ENCODE measurements at regions not wholly inside any gene's neighbourhood (a gene's known extent, or its start where the extent isn't known, plus 50 kb on each side); places are given as distances from the start of the nearest gene placed in this dataset.
A peak's percentile ranks its signal among the peaks of the same experiment; 100 is the strongest.

DNA sequence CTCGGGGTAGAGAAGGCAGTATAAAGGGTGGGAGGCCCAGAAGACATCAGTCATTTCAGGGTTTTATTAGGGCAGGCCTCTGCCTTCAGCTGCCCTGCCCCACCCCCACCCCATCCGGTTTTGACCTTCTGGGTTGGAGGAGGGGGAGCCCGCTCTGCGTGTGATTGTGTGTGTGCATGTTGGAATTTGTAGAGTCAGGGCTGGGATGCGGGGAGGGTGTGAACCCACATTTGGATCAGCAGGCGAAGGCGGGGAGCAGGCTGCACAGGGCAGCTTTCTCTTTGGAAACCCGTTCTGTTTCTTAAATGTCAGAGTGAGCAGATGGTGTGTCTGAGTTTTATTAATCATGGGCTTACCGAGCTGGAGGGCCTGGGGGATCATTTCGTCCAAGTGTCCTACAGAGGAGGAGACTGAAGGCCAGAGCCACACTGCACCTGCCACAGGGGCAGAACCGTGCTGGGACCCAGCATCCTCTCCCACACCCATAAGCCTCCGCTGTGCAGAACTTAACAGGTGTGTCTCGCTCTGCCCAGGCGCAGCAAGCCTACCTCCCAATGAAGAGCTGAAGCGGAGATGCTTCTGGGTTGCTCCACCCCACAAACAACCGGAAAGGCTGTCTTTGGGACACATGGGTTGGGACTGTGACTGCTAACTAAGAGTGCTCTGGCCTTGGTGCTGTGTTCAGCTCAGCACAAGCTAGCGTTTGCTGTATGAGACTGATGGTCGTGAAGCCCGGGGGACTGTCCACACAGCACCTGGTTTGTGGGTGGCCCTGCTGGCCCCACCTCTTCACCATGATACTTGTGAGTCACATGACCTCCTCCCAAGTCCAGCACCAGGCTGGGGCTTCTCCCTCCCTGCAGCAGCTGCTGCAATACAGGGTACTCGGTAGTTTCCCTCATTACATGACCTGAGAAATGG lies 70.9 kb upstream of the GSE1 start:
- DNase-seq (ENCODE audit: low spot score): no peak

DNA sequence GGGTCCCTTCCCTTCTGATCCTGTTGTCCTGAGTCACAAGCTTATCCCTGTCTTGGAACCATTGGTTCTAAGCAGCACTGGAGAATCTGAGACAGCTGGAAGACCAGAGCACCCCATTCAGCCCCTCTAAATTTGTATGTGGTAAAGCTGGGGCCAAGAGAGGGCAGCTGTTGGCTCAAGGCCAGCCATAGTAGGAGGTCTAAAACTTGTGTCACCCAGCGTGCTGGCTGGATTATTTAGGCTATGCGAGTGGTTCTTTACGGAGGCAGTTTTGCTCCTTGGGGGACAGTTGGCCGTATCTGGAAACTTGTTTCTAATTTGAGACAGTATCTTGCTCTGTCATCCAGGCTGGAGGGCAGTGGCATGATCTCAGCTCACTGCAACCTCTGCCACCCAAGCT lies 69.6 kb upstream of the GSE1 start:
- no peak for DNase-seq (ENCODE audit: low spot score)

DNA sequence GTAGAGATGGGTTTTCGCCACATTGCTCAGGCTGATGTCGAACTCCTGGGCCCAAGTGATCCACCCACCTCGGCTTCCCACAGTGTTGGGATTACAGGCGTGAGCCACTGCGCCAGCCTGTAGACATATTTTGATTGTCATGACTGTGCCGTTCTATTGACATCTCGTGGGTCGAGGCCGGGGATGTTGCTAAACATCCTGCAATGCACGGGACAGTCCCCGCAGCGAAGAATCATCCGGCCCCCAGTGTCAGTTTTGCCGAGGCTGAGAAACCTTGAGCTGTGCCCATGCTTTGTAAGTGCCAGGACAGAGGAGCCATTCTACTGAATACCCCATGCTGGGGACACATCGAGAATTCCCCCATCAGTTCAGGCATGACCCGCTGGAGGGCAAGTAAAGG lies 69.1 kb upstream of the GSE1 start:
- no peak for DNase-seq (ENCODE audit: low spot score)

DNA sequence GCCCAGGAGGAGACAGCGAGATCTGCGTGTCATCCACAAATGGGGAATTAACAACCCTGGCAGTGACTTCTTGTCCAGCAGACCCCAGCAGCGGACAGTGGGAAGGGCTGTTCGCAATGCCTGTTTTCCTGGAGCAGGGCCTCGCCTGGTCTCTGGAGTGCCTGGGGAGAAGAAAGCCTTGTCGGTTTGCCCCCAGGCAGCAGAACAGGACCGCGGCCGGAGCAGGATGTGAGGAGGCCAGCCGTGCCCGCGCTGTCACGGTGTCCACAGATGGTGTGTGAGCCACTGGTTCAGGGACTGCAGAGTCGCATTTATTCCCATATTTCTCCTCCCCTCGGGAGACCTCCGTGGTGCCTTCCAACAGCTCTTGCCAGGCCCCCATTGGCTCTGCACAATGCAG lies 68.5 kb upstream of the GSE1 start:
- no peak for DNase-seq (ENCODE audit: low spot score)

DNA sequence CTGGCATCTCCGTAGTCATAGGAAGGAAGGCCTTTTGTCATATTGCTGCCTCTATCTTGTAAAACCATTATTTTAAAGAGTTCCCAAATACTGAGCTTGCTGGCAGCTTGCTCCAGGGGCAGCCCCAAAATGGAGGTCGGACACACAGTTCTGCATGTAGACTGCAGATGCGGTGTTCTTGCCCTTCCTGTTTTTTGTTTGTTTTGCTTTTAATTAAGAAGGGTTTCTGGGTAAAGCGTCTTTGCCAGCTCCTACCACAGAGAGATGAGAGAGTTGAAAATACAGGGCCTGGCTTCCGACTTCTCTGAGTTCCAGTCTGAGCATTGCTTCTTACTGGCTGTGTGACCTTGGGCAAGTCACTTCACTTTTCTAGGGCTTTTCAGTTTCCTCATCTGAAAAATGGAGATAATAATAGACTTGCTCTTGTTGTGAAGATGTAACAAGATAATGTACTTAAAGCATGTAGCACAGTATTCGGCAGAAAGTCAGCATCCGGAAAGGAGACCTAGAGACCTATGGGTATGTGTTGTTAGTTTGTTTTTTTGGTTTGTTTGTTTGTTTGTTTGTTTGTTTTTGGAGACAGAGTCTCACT lies 67.8 kb upstream of the GSE1 start:
- DNase-seq (ENCODE audit: low spot score): no peak

DNA sequence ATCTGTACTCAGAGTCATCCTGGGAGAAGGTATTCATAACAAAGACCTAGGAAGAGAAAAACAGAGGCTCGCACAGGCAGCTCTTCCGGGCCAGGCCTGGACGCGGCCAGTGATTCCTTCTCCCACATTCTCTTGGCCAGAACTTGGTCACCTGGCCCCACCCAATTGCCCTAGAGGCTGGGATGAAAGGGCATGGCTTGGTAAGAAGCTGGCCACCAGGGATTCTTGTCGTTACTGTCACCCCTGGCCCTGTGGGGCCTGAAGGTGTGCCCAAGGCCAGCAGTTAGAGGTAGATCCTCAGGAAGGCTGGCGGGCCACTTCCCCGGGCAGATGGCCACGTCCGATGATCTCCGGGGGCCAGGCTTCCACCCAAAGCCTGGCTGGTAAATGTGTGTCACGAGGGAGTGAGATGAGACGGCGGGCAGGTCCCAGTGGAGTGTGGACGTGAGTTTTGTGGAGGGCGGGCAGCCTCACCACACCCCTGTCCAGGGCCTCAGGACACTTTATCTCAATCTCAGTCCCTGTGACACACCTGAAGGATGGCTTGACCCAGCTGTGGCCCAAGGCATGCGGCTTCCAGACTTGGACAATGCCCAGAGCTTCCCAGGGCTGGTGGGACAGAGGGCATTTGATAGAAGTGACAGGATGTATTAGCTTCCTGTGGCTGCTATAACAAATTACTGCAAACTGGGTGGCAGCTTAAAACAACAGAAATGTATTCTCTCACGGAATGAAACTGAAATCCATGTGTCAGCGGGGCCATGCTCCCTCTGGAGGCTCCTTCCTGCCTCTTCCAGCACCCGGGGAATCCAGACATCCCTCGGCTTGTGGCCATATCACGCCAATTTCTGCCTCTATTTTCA lies 66.3 kb upstream of the GSE1 start:
- DNase-seq (ENCODE audit: low spot score): no peak

DNA sequence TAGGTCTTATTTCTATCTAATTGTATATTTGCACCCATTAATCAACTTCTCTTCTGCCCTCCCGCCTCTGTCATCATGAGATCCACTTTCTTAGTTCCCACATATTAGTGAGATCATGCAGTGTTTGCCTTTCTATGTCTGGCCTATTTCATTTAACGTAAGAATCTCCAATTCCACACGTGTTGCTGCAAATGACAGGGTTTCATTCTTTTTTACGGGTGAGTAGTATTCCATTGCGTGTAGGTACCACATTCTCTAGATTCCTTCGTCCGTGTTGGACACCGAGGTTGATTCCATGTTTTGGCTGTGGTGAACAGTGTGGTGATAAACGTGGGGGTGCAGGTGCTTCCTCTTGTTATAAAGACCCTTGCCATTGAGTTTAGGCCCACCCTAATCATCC lies 64.7 kb upstream of the GSE1 start:
- DNase-seq (ENCODE audit: low spot score): no peak

DNA sequence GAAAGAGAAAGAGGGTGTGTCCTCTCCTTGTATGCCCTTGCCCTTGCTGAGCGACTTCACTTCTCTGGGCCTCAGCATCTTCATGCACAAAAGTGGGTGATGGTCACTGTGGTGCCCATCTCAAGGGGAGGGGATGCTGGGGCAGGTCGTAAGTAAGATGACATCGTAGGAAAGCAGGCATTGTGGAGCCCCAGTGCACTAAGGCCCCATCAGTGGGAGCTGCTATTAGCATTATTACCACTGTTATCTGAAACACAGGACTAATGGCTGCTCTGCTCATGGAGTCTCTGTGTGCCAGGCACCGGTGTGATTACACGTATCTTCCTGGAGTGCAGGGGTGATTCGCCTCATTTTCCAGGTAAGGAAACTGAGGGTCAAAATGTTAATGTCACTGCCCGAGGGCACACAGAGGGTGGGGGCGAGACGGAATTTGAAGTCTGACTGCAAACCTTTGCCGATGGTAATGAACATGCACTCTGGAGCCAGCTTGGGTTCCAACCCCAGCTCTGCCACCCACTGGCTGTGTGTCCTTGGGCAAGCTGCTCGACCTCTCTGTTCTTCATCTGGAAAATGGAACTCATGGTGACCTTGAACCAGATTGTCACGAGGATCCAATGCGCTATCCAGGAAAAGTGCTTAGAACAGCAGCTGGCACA lies 63.2 kb upstream of the GSE1 start:
- DNase-seq (ENCODE audit: low spot score): no peak

DNA sequence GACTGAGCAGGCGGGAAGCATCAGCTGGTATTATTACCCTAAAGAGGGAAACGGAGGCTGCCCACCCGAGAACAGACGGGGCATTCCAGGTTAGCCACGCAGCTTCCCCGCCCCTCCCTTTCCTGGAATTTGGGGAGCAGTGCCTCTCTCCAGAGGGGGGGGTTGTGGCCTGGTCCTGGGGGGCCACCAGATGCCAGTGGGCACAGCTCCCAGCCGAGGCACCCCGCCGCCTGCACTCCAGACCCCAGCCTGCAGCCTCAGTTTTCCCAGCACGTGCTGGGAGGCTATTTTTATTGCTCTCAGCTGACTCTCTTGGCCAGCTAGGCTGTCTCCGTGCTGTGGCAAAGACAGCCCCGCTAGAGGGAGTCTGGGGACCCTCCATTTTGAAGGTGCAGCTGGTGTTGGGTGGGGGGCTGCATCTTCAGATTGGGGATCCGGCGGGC lies 62.7 kb upstream of the GSE1 start:
- no peak for DNase-seq (ENCODE audit: low spot score)

DNA sequence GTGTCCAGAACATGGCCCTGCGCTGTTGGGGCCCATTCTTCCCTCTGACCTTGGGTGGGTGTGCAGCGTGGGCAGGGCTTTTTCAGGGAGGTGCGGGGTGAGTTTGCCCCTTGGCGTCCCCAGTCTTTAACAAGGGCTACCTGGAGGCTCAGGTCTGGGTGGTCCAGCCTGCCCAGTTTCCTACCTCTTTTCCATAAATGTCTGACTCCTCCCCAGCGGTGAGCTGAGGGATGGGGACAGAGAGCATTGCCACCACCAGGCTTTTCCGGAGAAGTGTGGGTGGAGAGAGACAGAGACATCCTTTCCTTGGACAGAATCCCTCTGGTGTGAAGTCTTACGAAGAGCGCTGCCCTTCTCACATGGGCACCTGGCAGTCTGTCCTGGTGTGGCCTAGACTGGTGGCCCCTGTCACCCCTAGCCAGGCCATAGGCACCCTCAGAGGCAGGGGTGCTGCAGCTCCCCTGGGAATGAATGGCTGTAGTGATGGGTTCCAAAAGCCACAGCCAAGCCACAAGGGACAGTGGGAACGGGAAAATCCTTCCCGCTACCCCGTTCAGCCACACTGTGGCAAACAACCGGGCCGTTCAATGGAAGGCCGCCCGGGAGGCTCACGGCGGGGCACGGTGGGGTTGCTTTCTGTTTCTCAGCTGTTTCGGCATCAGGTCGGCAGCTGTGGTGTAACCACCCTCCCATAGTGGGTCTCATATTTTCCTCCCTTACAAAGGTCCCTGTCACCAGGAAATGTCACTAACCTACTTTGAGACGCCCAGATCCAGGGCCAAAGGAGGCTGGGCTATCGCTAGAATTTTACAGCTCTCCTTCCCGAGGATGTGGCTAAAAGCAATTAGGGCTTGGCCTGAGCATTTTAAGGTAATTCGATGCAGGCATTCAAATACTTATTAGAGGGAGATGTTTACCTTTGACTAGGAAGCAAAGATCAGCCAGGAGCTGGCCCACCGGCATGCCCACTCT lies 61.9 kb upstream of the GSE1 start:
- no peak for DNase-seq (ENCODE audit: low spot score)

DNA sequence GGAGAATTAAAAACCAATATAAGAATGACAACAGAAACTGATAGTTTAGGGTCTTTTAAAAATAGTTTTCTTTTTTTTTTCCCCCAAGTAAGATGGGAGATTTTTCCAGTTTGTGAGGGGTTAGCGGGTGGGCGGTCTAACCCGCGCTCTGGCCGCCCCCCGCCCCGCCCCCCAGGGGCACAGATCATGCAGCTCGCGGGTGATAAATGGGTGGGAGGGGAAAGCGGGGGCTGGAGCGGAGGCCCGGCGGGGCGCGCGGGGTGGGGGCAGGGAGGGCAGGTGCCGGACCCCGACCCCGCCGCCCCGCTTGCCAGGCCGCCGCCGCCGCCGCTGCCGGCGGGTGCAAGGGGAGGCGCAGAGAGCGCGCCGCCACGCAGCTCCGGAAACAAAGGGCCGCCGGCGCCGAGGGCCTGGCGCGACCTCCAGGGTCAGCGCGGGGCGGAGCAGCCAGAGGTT lies 60.1 kb upstream of the GSE1 start:
- no peak for DNase-seq (ENCODE audit: low spot score)

DNA sequence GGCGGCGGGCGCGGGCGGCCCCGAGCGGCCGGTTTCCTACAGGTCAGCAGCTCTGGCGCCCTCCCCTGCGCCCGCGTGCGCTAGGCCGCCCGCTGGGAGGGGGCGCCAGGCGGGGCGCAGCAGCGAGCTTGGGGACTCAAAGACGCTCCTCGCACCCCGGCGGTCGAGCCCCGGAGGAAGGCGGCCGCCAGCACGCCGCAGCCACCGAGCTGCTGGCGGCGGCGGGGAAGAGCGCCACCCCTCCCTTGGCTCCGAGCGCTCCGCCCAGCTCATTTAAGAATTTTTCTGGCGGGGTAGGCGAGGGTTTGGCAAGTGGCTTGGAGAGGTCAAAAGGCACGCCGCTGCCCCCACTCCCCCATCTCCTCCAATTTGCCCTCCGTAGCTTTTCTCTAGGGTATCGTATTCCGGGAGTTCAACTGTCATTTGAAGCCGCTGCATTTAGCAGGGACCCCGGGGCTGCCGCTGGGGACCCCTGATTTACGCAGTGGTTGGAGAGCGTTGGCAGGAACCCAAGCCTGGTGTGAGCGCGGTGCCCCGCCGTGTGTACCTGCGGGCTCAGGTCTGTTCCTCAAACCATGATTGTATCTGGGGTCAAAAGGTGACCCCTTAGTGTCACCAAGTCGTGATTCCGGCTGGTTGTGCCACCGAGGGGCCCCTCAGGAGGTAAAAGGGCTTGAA lies 59.5 kb upstream of the GSE1 start:
- DNase-seq (ENCODE audit: low spot score): no peak

DNA sequence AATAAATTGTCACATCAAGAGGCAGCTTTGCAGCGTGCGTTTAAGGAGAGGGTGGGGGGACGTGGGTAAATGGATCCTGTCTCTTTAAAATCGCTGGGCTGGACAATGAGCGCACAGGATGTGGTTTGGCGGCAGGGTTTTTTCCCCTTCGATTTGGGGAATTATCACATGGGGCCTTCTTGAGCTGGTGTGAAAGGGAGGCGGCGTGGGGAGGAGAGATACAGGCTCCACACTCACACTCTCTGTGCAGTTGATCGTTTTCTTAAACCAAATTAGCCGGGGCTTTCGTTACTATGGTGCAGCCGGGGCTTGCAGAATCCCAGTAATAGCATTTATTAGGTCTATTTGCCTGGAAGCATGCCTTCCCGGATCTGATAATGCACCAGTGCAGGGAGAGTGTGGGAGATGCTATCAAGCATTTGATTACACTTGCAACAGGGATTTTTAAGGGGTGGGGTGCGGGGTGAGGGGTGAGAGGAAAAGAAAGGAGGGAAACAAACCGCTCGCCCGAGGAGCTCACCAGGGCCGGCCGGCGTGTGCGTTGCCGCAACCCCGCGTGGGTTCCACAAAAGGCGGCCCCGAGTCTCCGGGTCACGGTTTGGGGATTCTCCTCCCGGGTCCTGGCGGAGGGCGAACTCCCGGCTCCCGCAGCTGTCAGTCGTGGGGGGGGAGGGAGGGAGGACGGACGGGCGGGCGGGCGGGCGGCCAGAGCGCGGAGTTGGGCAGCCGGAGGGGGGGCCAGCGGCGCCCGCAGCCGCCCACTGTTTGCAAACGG lies 58.8 kb upstream of the GSE1 start:
- DNase-seq (ENCODE audit: low spot score): peak; percentile 61

DNA sequence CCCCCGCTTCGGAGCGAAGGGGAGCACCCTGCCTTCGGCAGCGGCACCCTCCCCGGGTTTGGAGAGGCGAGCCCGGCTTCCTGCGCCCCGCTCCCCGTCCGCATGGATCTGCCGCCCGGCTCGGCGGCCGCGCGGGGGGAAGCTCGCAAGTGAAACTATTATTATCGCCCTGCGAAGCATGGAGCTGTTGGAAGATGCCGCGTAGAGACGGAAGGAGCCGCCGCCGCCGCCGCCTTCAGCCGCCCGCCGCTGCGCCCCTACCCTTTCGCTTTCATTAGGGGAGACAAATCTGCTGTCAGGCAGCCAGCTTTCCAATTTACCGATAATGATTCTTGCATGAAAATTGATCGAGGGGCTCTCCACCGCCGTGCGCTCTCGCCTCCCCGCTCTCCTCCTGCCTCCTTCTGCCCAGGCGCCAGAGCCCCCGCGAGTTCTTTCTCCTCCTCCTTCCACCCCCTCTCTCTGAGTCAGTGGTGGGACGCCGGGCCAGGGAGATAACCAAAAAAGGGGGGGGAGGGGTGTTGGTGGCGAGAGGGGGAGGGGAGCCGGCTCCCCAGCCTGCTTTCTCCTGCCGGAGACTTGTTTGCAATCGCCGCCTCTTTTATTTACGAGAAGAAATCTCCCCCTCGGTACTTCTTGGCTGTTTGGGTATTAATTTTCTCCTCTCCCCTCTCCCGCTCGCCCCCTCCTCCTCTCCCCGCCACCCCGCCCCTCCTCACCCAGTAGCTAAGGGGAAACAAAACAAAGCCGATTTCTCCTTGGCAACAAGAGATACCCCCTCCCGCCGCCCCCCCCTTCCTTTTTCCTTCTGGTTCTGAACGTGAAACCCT lies 58.0 kb upstream of the GSE1 start:
- DNase-seq (ENCODE audit: low spot score): no peak

DNA sequence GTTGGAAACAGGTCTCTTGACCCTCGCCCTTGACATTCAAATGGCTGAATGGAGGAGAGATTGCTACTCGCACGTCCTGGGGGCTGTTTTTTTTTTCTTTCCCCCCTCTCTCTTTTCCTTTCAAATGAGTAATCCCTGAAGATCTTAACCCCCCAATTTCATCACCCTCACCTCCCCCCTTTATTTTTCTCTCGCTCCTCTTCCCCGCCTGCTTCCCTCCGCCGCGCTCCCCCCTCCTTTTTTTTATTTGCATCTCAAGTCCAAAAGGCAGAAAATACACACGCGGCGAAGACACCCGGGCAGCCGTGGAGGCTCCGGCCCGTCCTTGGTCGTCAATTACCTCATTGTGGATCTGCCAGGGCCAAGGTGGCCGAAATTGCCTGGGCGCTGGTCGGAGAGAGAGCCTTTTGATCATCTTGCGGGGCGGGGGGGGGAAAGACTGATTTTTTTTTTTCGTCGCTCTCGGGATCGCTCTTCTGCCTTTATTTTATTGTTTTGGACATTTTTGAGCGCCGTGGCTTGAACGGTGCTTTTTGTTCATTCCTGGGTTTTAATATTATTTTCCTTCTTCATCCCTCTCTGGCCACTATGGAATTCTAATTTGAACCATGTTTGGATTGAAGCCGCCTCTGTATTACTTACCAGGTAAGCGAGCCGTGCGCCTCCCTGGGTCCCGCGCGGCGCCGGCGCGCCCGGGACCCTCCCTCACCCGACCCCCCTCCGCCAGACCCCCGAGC lies 57.2 kb upstream of the GSE1 start:
- no peak for DNase-seq (ENCODE audit: low spot score)

DNA sequence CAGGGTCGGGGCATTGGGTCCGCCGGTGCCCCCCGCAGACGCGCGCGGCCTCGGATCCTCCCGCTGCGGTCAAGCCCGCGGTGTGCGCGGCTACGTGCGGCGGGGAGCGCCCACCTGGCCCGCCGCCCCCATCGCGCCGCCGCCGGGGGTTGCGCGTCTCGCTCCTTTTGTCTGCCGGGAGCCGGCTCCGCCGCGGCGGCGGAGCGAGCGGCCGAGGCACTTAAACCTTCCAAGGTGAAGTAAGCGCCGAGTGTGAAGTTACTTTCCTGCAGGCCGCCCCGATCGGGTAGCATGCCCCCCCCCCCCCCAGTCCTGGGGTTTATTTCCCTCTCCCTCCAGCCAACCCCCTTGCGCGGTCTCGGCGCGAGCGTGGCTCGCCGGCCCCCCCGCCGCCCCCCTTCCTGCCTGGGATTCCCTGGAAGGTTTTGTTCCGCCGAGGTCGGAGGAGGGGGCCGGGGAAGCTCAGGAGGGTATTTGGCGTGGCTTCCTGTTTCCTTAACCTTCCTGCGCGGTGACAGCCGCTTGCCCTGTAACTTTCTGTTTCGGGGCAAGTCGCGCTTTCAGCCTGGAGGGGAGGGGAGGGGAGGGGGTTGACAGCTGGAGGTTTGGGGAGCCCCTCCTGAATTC lies 56.6 kb upstream of the GSE1 start:
- DNase-seq (ENCODE audit: low spot score): no peak
